ENCODE measurements at regions not wholly inside any gene's neighbourhood (a gene's known extent, or its start where the extent isn't known, plus 50 kb on each side); places are given as distances from the start of the nearest gene placed in this dataset.

- H3K4me3 ChIP-seq (ENCODE audit: low read depth, poor library complexity, severe bottlenecking) = no peak overlapping the region
- intact Hi-C loops (cut with DNase I; ENCODE audit: low total_unique reads) = no loop called here
- TF ChIP-seq POLR2A (IDR thresholded peaks at IDR 0.05) (no peak), CTCF (IDR thresholded peaks at IDR 0.05) (no peak)
- WGBS, 2 donors = 96 to 97% methylated on average over 4 of the region's 4 CpGs
- DNase-seq (ENCODE audit: low spot score in 2 of 2) = no peak
Measured at GRCh38 chr5:58048185-58048925, 411.5 kb downstream of the PLK2 start.

GRCh38 chr5:58046371-58046770, 413.5 kb downstream of the PLK2 start:
- no peak overlapping the region for H3K4me3 ChIP-seq (ENCODE audit: low read depth, poor library complexity, severe bottlenecking)
- intact Hi-C loops (cut with DNase I; ENCODE audit: low total_unique reads) = no loop called here
- WGBS, 2 donors = 92 to 93% methylated on average over 1 of the region's 1 CpG
- DNase-seq (ENCODE audit: low spot score in 2 of 2) = no peak
- TF ChIP-seq POLR2A (IDR thresholded peaks at IDR 0.05) (no peak), CTCF (IDR thresholded peaks at IDR 0.05) (no peak)

- no peak for DNase-seq (ENCODE audit: low spot score in 2 of 2)
- no peak overlapping the region for H3K4me3 ChIP-seq (ENCODE audit: low read depth, poor library complexity, severe bottlenecking)
- intact Hi-C loops (cut with DNase I; ENCODE audit: low total_unique reads) = no loop called here
- 94 to 97% methylated on average over 6 of the region's 6 CpGs for WGBS, 2 donors
- no peak for TF ChIP-seq CTCF (IDR thresholded peaks at IDR 0.05)
- no peak for TF ChIP-seq POLR2A (IDR thresholded peaks at IDR 0.05)
Measured at GRCh38 chr5:58044166-58044565, 415.7 kb downstream of the PLK2 start.

- WGBS, 2 donors = 46 to 68% methylated on average over 2 of the region's 2 CpGs
- H3K4me3 ChIP-seq (ENCODE audit: low read depth, poor library complexity, severe bottlenecking) = no peak overlapping the region
- intact Hi-C loops (cut with DNase I; ENCODE audit: low total_unique reads) = no loop called here
- no peak for TF ChIP-seq CTCF (IDR thresholded peaks at IDR 0.05)
- no peak for TF ChIP-seq POLR2A (IDR thresholded peaks at IDR 0.05)
- no peak for DNase-seq (ENCODE audit: low spot score in 2 of 2)
Measured at GRCh38 chr5:58043032-58043945, 416.6 kb downstream of the PLK2 start.

- intact Hi-C loops (cut with DNase I; ENCODE audit: low total_unique reads) = no loop called here
- WGBS, 2 donors = 84 to 94% methylated on average over 3 of the region's 3 CpGs
- no peak overlapping the region for H3K4me3 ChIP-seq (ENCODE audit: low read depth, poor library complexity, severe bottlenecking)
- TF ChIP-seq POLR2A (IDR thresholded peaks at IDR 0.05) (no peak), CTCF (IDR thresholded peaks at IDR 0.05) (no peak)
- no peak for DNase-seq (ENCODE audit: low spot score in 2 of 2)
Measured at GRCh38 chr5:58041884-58042283, 418.0 kb downstream of the PLK2 start.

Measured in lower leg skin (tissue), 4 donors.